HCT116 (cell line): ENCODE measurements at regions not wholly inside any gene's neighbourhood (a gene's known extent, or its start where the extent isn't known, plus 50 kb on each side); places are given as distances from the start of the nearest gene placed in this dataset.

Experiments used
- ATAC-seq: fragments of 200-7000 bp; cut with Tn5 transposase; 2 replicates; pipeline ENCODE4 v1.9.1; 2020; ENCODE audit warnings: mild to moderate bottlenecking, moderate library complexity
- BruUV-seq: library from RNA; stranded (reverse); fragments of 400-500 nt; replicated peaks from 2 replicates; lab custom pipeline; 2021; lab: Mats Ljungman, UMichigan
- CTCF ChIA-PET: fragments of 300-600 bp; sonication (Branson Sonifier 250); formaldehyde crosslinking; loops from one replicate; lab custom pipeline; 2021; ENCODE audit warnings: antibody characterized with exemption; lab: Charles Lee
- POLR2A ChIA-PET: fragments of 300-600, 350-600 bp; sonication (Branson Sonifier 250); formaldehyde crosslinking; loops from one replicate; lab custom pipeline; 2021; ENCODE audit warnings: antibody characterized with exemption; lab: Charles Lee
- RAD21 ChIA-PET, 2 experiments: fragments of 300-600 bp; sonication (Branson Sonifier 250); formaldehyde crosslinking; loops; one replicate each; lab custom pipeline; 2023; ENCODE audit warnings: low total read pairs in 2 of 2; ENCODE audit not compliant: uncharacterized antibody in 2 of 2, unreplicated experiment in 2 of 2, low non-redundant PET in 1 of 2; lab: Charles Lee
- DNase-seq: peaks from one replicate; pipeline ENCODE4 v3.0.0-alpha.2; 2010; ENCODE audit warnings: low read depth, low spot score
- H2AFZ ChIP-seq: fragments of 200-600 bp; shearing (Covaris generic), sonication (generic); 2 replicates; pipeline ENCODE4 v1.6.1; 2017; ENCODE audit warnings: low read depth, mixed run types, mixed read lengths, antibody characterized with exemption, low read length; ENCODE audit not compliant: poor library complexity, severe bottlenecking
- H3K27ac ChIP-seq: 2 replicates; pipeline ENCODE4 v1.5.1; 2012; ENCODE audit warnings: low read depth, low read length
- H3K27me3 ChIP-seq: fragments of 200-600 bp; sonication (generic); 2 replicates; pipeline ENCODE4 v1.6.1; 2016; ENCODE audit warnings: mixed run types, low read length, mixed read lengths; ENCODE audit not compliant: insufficient read depth
- H3K36me3 ChIP-seq, 2 experiments: fragments of 200-500 bp in 1 of 2; fragments of 200-600 bp in 1 of 2; sonication (Bioruptor generic) in 1 of 2; sonication (generic) in 1 of 2; 2 replicates each; pipeline versions ENCODE4 v1.5.1 to v1.6.1; 2014 to 2016; ENCODE audit warnings: low read length in 2 of 2, inconsistent platforms in 1 of 2, mixed read lengths in 1 of 2, mixed run types in 1 of 2; ENCODE audit not compliant: insufficient read depth in 2 of 2, control insufficient read depth in 1 of 2
- H3K4me1 ChIP-seq, 2 experiments: fragments of 200-600 bp in 1 of 2; sonication (generic) in 1 of 2; 2 replicates each; pipeline versions ENCODE4 v1.5.1 to v1.6.1; 2012 to 2017; ENCODE audit warnings: low read length in 2 of 2, inconsistent platforms in 1 of 2, mild to moderate bottlenecking in 1 of 2, mixed read lengths in 1 of 2, mixed run types in 1 of 2, moderate library complexity in 1 of 2; ENCODE audit not compliant: insufficient read depth in 2 of 2, control insufficient read depth in 1 of 2
- H3K4me2 ChIP-seq: fragments of 200-600 bp; sonication (generic); 2 replicates; pipeline ENCODE4 v1.6.1; 2017; ENCODE audit warnings: mixed run types, low read length, mixed read lengths
- H3K4me3 ChIP-seq, 2 experiments: fragments of 200-600 bp in 1 of 2; sonication (generic) in 1 of 2; replicated peaks in 1 of 2; 2 replicates each; pipeline ENCODE4 v1.5.1; 2011 to 2016; ENCODE audit warnings: low read length in 2 of 2, control low read depth in 1 of 2, low read depth in 1 of 2, mild to moderate bottlenecking in 1 of 2, mixed read lengths in 1 of 2, mixed run types in 1 of 2
- H3K79me2 ChIP-seq: fragments of 200-600 bp; sonication (generic); 2 replicates; pipeline ENCODE4 v1.6.1; 2017; ENCODE audit warnings: mild to moderate bottlenecking, mixed run types, low read length, moderate library complexity, mixed read lengths; ENCODE audit not compliant: insufficient read depth
- H3K9ac ChIP-seq: fragments of 200-600 bp; sonication (generic); 2 replicates; pipeline ENCODE4 v1.6.1; 2016; ENCODE audit warnings: low read length, mixed read lengths
- H3K9me2 ChIP-seq: fragments of 200-600 bp; sonication (generic), shearing (Covaris generic); 2 replicates; pipeline ENCODE4 v1.6.1; 2017; ENCODE audit warnings: mixed run types, mild to moderate bottlenecking, moderate library complexity; ENCODE audit not compliant: insufficient read depth
- H3K9me3 ChIP-seq, 2 experiments: fragments of 200-500 bp in 1 of 2; fragments of 200-600 bp in 1 of 2; sonication (Bioruptor generic) in 1 of 2; sonication (generic) in 1 of 2; 2 replicates each; pipeline ENCODE4 v1.6.1; 2014 to 2017; ENCODE audit warnings: low read length in 2 of 2, mixed read lengths in 2 of 2, inconsistent platforms in 1 of 2, low read depth in 1 of 2, mild to moderate bottlenecking in 1 of 2, mixed run types in 1 of 2, moderate library complexity in 1 of 2; ENCODE audit not compliant: control insufficient read depth in 1 of 2, insufficient read depth in 1 of 2
- H4K20me1 ChIP-seq: fragments of 200-600 bp; sonication (generic), shearing (Covaris generic); 2 replicates; pipeline ENCODE4 v1.6.1; 2017; ENCODE audit warnings: mixed run types, mild to moderate bottlenecking, moderate library complexity; ENCODE audit not compliant: insufficient read depth
- CTCF ChIP-seq, 3 experiments: fragments of 200-600 bp in 1 of 3; sonication (generic) in 1 of 3; IDR thresholded peaks in 2 of 3; conservative IDR thresholded peaks in 1 of 3; 2 replicates each; pipeline ENCODE4 v1.5.1; 2012 to 2017; ENCODE audit warnings: low read depth in 2 of 3, low read length in 2 of 3, antibody characterized with exemption in 1 of 3, borderline replicate concordance in 1 of 3, control low read depth in 1 of 3, mild to moderate bottlenecking in 1 of 3, mixed read lengths in 1 of 3, mixed run types in 1 of 3, moderate library complexity in 1 of 3; ENCODE audit not compliant: insufficient read depth in 1 of 3
- EGR1 ChIP-seq: IDR thresholded peaks from 2 replicates; pipeline ENCODE4 v1.6.1; 2012; ENCODE audit warnings: low read depth
- FOSL1 ChIP-seq: IDR thresholded peaks from 2 replicates; pipeline ENCODE4 v1.6.1; 2012; ENCODE audit warnings: low read depth
- SP1 ChIP-seq: IDR thresholded peaks from 2 replicates; pipeline ENCODE4 v1.6.1; 2012; ENCODE audit warnings: low read depth
- ZBTB33 ChIP-seq: IDR thresholded peaks from 2 replicates; pipeline ENCODE4 v1.6.1; 2011; ENCODE audit warnings: mild to moderate bottlenecking, low read length, moderate library complexity; ENCODE audit not compliant: insufficient replicate concordance; ENCODE audit errors: extremely low read depth
- intact Hi-C: fragments of 100-400 bp; cut with micrococcal nuclease; formaldehyde crosslinking; loops from 2 replicates; pipeline ENCODE4 v1.10.0; 2022

- Histone ChIP-seq H3K79me2 (no peaks in the 10 kb centered on the region), H3K9ac (no peak overlapping the region), H3K9me3 (no peaks in the 10 kb centered on the region), H3K4me1 (no peaks in the 10 kb centered on the region), H3K27me3 (no peaks in the 10 kb centered on the region), H4K20me1 (no peaks in the 10 kb centered on the region; the same call in 1 of the 2 replicates), H3K9me2 (no peaks in the 10 kb centered on the region), H3K4me2 (no peak overlapping the region), H2AFZ (no peak overlapping the region), H3K4me3 (no peak overlapping the region), H3K27ac (no peak overlapping the region), H3K36me3 (no peaks in the 10 kb centered on the region)
- ChIA-PET RAD21 (no interaction called here), CTCF (no interaction called here), POLR2A (no interaction called here)
- intact Hi-C loops, result no loop called here
- no TSS peak for BruUV-seq
- no peak for TF ChIP-seq FOSL1
- no peak for TF ChIP-seq EGR1
- no peak for TF ChIP-seq SP1
- no peak for TF ChIP-seq ZBTB33
- DNase-seq, result no peak
- ATAC-seq, result no peak
These were observed 237.2 kb downstream of the FAT4 start for GRCh38 chr4:125551967-125552366.

GRCh38 chr4:125572601-125573000 lies 257.8 kb downstream of the FAT4 start:
- H3K4me3 ChIP-seq, result no peak overlapping the region
- no peaks in the 10 kb centered on the region for H4K20me1 ChIP-seq
- H3K9me2 ChIP-seq, result no peaks in the 10 kb centered on the region
- H3K9me3 ChIP-seq, result no peaks in the 10 kb centered on the region
- no peaks in the 10 kb centered on the region for H3K79me2 ChIP-seq
- BruUV-seq, result no TSS peak
- no peak for TF ChIP-seq CTCF (IDR thresholded peaks at IDR 0.05 in 2 of 3, conservative IDR thresholded peaks at IDR 0.05 in 1 of 3; ENCODE audit: borderline replicate concordance in 1 of 3, insufficient read depth in 1 of 3, low read depth in 2 of 3, low read length in 2 of 3)
- no peak for TF ChIP-seq EGR1
- TF ChIP-seq, all 23 proteins: peak for 0
- Histone ChIP-seq H3K9ac (no peak overlapping the region), H3K27ac (no peak overlapping the region), H2AFZ (no peak overlapping the region), H3K4me1 (no peaks in the 10 kb centered on the region), H3K4me2 (no peak overlapping the region), H3K36me3 (no peaks in the 10 kb centered on the region), H3K27me3 (no peaks in the 10 kb centered on the region)
- ChIA-PET CTCF (no interaction called here), POLR2A (no interaction called here), RAD21 (no interaction called here)
- ATAC-seq (no peak), DNase-seq (no peak)
- intact Hi-C loops, result no loop called here
